ENCODE measurements at regions not wholly inside any gene's neighbourhood (a gene's known extent, or its start where the extent isn't known, plus 50 kb on each side); places are given as distances from the start of the nearest gene placed in this dataset.
"Not testable (repeated sequence)": the region's sequence is repeated elsewhere in the genome, so short reads cannot be mapped to it uniquely, and the experiment has no call there.

GRCh38 chr11:45407226-45407625 is 121.1 kb upstream of the SYT13 start:
- TF ChIP-seq CTCF (IDR thresholded peaks at IDR 0.05), result no peak
- H3K27me3 Mint-ChIP-seq (ENCODE audit: low read depth, poor library complexity), result peaks cover 15% of the 10 kb centered on the region
- no peak overlapping the region for H3K4me3 Mint-ChIP-seq
- DNase-seq, result no peak
- peaks cover 11% of the 10 kb centered on the region for H3K4me1 Mint-ChIP-seq
- H3K9me3 Mint-ChIP-seq, result no peaks in the 10 kb centered on the region
- H3K27ac Mint-ChIP-seq, result no peak overlapping the region
- H3K36me3 Mint-ChIP-seq (ENCODE audit: low read depth), result no peaks in the 10 kb centered on the region

- TF ChIP-seq CTCF (IDR thresholded peaks at IDR 0.05), result peak; percentile 40
- Mint-ChIP-seq H3K4me3 (no peak overlapping the region), H3K4me1 (peaks cover 11% of the 10 kb centered on the region), H3K36me3 (ENCODE audit: low read depth) (no peaks in the 10 kb centered on the region), H3K9me3 (no peaks in the 10 kb centered on the region), H3K27me3 (ENCODE audit: low read depth, poor library complexity) (peaks cover 15% of the 10 kb centered on the region), H3K27ac (no peak overlapping the region)
- no peak for DNase-seq
Measured at GRCh38 chr11:45405916-45406670, 120.0 kb upstream of the SYT13 start.

- not testable (repeated sequence) for H3K27ac Mint-ChIP-seq; DNase-seq; H3K9me3 Mint-ChIP-seq; H3K36me3 Mint-ChIP-seq (ENCODE audit: low read depth); H3K4me3 Mint-ChIP-seq
- H3K4me1 Mint-ChIP-seq, result peaks cover 16% of the 10 kb centered on the region
- peaks cover 21% of the 10 kb centered on the region for H3K27me3 Mint-ChIP-seq (ENCODE audit: low read depth, poor library complexity)
Measured at GRCh38 chr11:45403521-45403920, 117.4 kb upstream of the SYT13 start.

- H3K36me3 Mint-ChIP-seq (ENCODE audit: low read depth), result no peaks in the 10 kb centered on the region
- H3K4me1 Mint-ChIP-seq, result peaks cover 17% of the 10 kb centered on the region
- H3K27ac Mint-ChIP-seq, result no peak overlapping the region
- no peak for DNase-seq
- no peak overlapping the region for H3K4me3 Mint-ChIP-seq
- no peak for TF ChIP-seq CTCF (IDR thresholded peaks at IDR 0.05)
- peaks cover 18% of the 10 kb centered on the region for H3K27me3 Mint-ChIP-seq (ENCODE audit: low read depth, poor library complexity)
- H3K9me3 Mint-ChIP-seq, result no peaks in the 10 kb centered on the region
Measured at GRCh38 chr11:45402049-45402630, 116.0 kb upstream of the SYT13 start.

GRCh38 chr11:45400591-45400990 is 114.5 kb upstream of the SYT13 start:
- H3K27me3 Mint-ChIP-seq (ENCODE audit: low read depth, poor library complexity), result peaks cover 14% of the 10 kb centered on the region
- no peaks in the 10 kb centered on the region for H3K9me3 Mint-ChIP-seq
- H3K4me1 Mint-ChIP-seq, result peaks cover 29% of the 10 kb centered on the region
- H3K36me3 Mint-ChIP-seq (ENCODE audit: low read depth), result no peaks in the 10 kb centered on the region
- H3K4me3 Mint-ChIP-seq, result no peak overlapping the region
- no peak for TF ChIP-seq CTCF (IDR thresholded peaks at IDR 0.05)
- peak overlapping the region; percentile 52 for H3K27ac Mint-ChIP-seq
- no peak for DNase-seq

GRCh38 chr11:45399166-45399565 is 113.0 kb upstream of the SYT13 start:
- Mint-ChIP-seq H3K4me3 (no peak overlapping the region), H3K4me1 (peaks cover 26% of the 10 kb centered on the region), H3K9me3 (no peaks in the 10 kb centered on the region), H3K27ac (no peak overlapping the region), H3K27me3 (ENCODE audit: low read depth, poor library complexity) (peaks cover 22% of the 10 kb centered on the region), H3K36me3 (ENCODE audit: low read depth) (no peaks in the 10 kb centered on the region)
- DNase-seq, result no peak
- TF ChIP-seq CTCF (IDR thresholded peaks at IDR 0.05), result no peak

Measured in nephron progenitor cell (in vitro differentiated cells).